A549 (cell line): ENCODE measurements at regions not wholly inside any gene's neighbourhood (a gene's known extent, or its start where the extent isn't known, plus 50 kb on each side); places are given as distances from the start of the nearest gene placed in this dataset.
A peak's percentile ranks its signal among the peaks of the same experiment; 100 is the strongest.

Experiments
- CEBPB ChIP-seq, 2 experiments: fragments of >200 bp in 1 of 2; sonication (Bioruptor Twin) in 1 of 2; formaldehyde crosslinking in 1 of 2; IDR thresholded peaks; 2 replicates each; pipeline ENCODE4 v1.6.1; 2012 to 2016
- CTCF ChIP-seq: fragments of >200 bp; sonication (Bioruptor Twin); formaldehyde crosslinking; IDR thresholded peaks from 3 replicates; pipeline ENCODE4 v1.5.1; 2016
- EP300 ChIP-seq, 2 experiments: fragments of >200 bp; sonication (Bioruptor Twin); formaldehyde crosslinking; IDR thresholded peaks; 2 replicates in 1 of 2; 3 replicates in 1 of 2; pipeline ENCODE4 v1.6.1; 2016 to 2017
- GATA3 ChIP-seq: IDR thresholded peaks from 2 replicates; pipeline ENCODE4 v1.6.1; 2012; ENCODE audit warnings: borderline replicate concordance
- HDAC2 ChIP-seq: fragments of 200-600 bp; sonication (generic); IDR thresholded peaks from 2 replicates; pipeline ENCODE4 v1.6.1; 2016
- HEYL ChIP-seq: fragments of 250-450 bp; sonication (Bioruptor Pico); IDR thresholded peaks from 2 replicates; pipeline ENCODE4 v1.8.0; 2021; ENCODE audit warnings: mild to moderate bottlenecking, moderate library complexity
- JUN ChIP-seq, 2 experiments: fragments of >200 bp; sonication (Bioruptor Twin); formaldehyde crosslinking; IDR thresholded peaks; 2 replicates in 1 of 2; 3 replicates in 1 of 2; pipeline ENCODE4 v1.6.1; 2016 to 2017
- JUNB ChIP-seq: fragments of >200 bp; sonication (Bioruptor Twin); formaldehyde crosslinking; IDR thresholded peaks from 2 replicates; pipeline ENCODE4 v1.6.1; 2016
- MAX ChIP-seq: IDR thresholded peaks from 2 replicates; pipeline ENCODE4 v1.6.1; 2012
- MAZ ChIP-seq: fragments of 150-350 bp; IDR thresholded peaks from 2 replicates; pipeline ENCODE4 v1.6.1; 2014; ENCODE audit warnings: antibody characterized with exemption, low read depth, low read length, borderline replicate concordance
- PBX3 ChIP-seq: IDR thresholded peaks from 2 replicates; pipeline ENCODE4 v1.6.1; 2012
- POLR2A ChIP-seq: IDR thresholded peaks from 2 replicates; pipeline ENCODE4 v1.6.1; 2012; ENCODE audit warnings: mild to moderate bottlenecking, low read length
- RAD21 ChIP-seq, 2 experiments: fragments of >200 bp in 1 of 2; sonication (Bioruptor Twin) in 1 of 2; formaldehyde crosslinking in 1 of 2; IDR thresholded peaks in 1 of 2; conservative IDR thresholded peaks in 1 of 2; 2 replicates in 1 of 2; 3 replicates in 1 of 2; pipeline ENCODE4 v1.6.1; 2012 to 2018; ENCODE audit warnings: inconsistent platforms in 1 of 2
- RCOR1 ChIP-seq: fragments of 150-350 bp; IDR thresholded peaks from 2 replicates; pipeline ENCODE4 v1.6.1; 2014; ENCODE audit warnings: antibody characterized with exemption, low read length, low read depth

- TF ChIP-seq CTCF, result no peak
- no peak for TF ChIP-seq RAD21 (conservative IDR thresholded peaks at IDR 0.05 in 1 of 2, IDR thresholded peaks at IDR 0.05 in 1 of 2)
- no peak for TF ChIP-seq JUN (IDR thresholded peaks at IDR 0.05)
- TF ChIP-seq CEBPB (IDR thresholded peaks at IDR 0.05), result no peak
- TF ChIP-seq GATA3, result peak; percentile 34; the same call in 1 of the 2 replicates
- TF ChIP-seq HDAC2, result no peak
- no peak for TF ChIP-seq POLR2A
- TF ChIP-seq EP300 (IDR thresholded peaks at IDR 0.05), result no peak
- no peak for TF ChIP-seq MAX
- TF ChIP-seq MAZ, result no peak
- no peak for TF ChIP-seq JUNB
- no peak for TF ChIP-seq RCOR1
- no peak for TF ChIP-seq HEYL (CRISPR knock-in tag)
- no peak for TF ChIP-seq PBX3
Measured at GRCh38 chr4:150001815-150002214, 76.4 kb upstream of the DCLK2 start.
